ENCODE measurements at regions not wholly inside any gene's neighbourhood (a gene's known extent, or its start where the extent isn't known, plus 50 kb on each side); places are given as distances from the start of the nearest gene placed in this dataset.

DNA sequence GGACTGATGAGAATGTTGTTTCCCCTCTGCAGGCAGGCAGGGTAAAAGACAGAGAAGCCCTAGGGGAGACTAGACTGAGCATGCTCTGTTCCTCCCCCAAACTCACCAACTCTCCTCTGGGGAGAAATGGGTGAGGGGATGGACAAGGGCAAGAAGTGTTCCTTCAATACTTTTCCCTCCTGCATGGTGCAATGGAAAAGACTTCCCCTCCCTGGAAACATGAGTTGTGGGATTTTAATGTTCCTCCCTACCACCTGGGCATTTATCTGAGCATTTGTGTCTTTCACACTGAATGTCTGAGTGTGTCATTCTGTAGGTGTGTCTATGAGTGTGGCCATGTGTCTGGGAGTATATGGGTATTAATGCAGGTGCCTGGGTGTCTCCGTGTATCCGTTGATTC lies 275.7 kb downstream of the C1orf94 start:
- Histone ChIP-seq H3K4me3 (ENCODE audit: control insufficient read depth in 2 of 3, extremely low read depth in 1 of 3, insufficient read depth in 2 of 3, low read depth in 1 of 3, low read length in 3 of 3) (no peak overlapping the region), H3K79me2 (ENCODE audit: control insufficient read depth, insufficient read depth, low read length) (no peaks in the 10 kb centered on the region), H3K9me3 (ENCODE audit: control insufficient read depth, low read depth, low read length) (no peaks in the 10 kb centered on the region), H3K4me1 (ENCODE audit: control insufficient read depth, extremely low read depth, insufficient read depth, low read length) (no peaks in the 10 kb centered on the region), H3K4me2 (ENCODE audit: control insufficient read depth, extremely low read depth, insufficient read depth, low read depth, low read length) (no peak overlapping the region), H3K27me3 (ENCODE audit: control insufficient read depth, extremely low read depth, insufficient read depth, low read length) (no peaks in the 10 kb centered on the region), H3K27ac (ENCODE audit: control insufficient read depth, insufficient read depth, low read length) (no peak overlapping the region), H3K9me1 (ENCODE audit: control insufficient read depth, extremely low read depth, insufficient read depth, low read length) (no peaks in the 10 kb centered on the region), H2AFZ (ENCODE audit: control insufficient read depth, low read length) (no peak overlapping the region), H4K20me1 (ENCODE audit: control insufficient read depth, extremely low read depth, insufficient read depth, low read length) (no peaks in the 10 kb centered on the region), H3K36me3 (ENCODE audit: control insufficient read depth in 2 of 2, extremely low read depth in 1 of 2, insufficient read depth in 2 of 2, low read length in 2 of 2) (no peaks in the 10 kb centered on the region), H3K9ac (ENCODE audit: control insufficient read depth, extremely low read depth, insufficient read depth, low read length) (no peak overlapping the region)
- FAIRE-seq (no peak), DNase-seq (ENCODE audit: low read depth, low spot score) (no peak)
- TF ChIP-seq, protein P1, sequence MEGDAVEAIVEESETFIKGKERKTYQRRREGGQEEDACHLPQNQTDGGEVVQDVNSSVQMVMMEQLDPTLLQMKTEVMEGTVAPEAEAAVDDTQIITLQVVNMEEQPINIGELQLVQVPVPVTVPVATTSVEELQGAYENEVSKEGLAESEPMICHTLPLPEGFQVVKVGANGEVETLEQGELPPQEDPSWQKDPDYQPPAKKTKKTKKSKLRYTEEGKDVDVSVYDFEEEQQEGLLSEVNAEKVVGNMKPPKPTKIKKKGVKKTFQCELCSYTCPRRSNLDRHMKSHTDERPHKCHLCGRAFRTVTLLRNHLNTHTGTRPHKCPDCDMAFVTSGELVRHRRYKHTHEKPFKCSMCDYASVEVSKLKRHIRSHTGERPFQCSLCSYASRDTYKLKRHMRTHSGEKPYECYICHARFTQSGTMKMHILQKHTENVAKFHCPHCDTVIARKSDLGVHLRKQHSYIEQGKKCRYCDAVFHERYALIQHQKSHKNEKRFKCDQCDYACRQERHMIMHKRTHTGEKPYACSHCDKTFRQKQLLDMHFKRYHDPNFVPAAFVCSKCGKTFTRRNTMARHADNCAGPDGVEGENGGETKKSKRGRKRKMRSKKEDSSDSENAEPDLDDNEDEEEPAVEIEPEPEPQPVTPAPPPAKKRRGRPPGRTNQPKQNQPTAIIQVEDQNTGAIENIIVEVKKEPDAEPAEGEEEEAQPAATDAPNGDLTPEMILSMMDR (optimal IDR thresholded peaks at IDR 0.05 in 1 of 3, IDR thresholded peaks at IDR 0.05 in 1 of 3, conservative IDR thresholded peaks at IDR 0.05 in 1 of 3; ENCODE audit: extremely low read depth in 1 of 3, insufficient read depth in 2 of 3, low read length in 3 of 3): no peak
- no peak for TF ChIP-seq EZH2 (IDR thresholded peaks at IDR 0.05; ENCODE audit: low read length)
- dilution Hi-C loops (cut with MboI; ENCODE audit: extremely low pct_ligation_motif_present, low sequenced_read_pairs): no loop called here

DNA sequence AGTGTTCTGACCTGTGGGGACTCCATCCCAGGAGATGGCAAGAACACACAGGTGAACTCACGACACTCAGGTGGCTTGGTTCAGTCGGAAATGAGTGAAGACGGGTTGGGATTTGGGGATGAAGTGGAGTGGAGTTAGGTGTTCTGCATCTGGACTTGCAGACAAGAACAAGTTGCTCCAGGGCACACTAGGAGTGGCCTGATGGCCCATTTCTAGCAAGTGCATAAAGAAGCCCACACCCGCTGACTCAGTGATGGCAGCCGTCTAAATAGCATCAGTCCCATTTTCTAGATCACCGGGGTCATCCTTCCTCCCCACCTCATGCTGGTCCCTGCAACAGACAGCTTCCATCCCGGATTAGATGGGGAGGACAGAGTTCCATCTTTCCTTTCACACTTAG lies 278.4 kb downstream of the C1orf94 start:
- H3K9ac ChIP-seq (ENCODE audit: control insufficient read depth, extremely low read depth, insufficient read depth, low read length): no peak overlapping the region
- no peak overlapping the region for H2AFZ ChIP-seq (ENCODE audit: control insufficient read depth, low read length)
- H3K36me3 ChIP-seq (ENCODE audit: control insufficient read depth in 2 of 2, extremely low read depth in 1 of 2, insufficient read depth in 2 of 2, low read length in 2 of 2): no peaks in the 10 kb centered on the region
- H3K9me1 ChIP-seq (ENCODE audit: control insufficient read depth, extremely low read depth, insufficient read depth, low read length): no peaks in the 10 kb centered on the region
- no peak overlapping the region for H3K27ac ChIP-seq (ENCODE audit: control insufficient read depth, insufficient read depth, low read length)
- H3K9me3 ChIP-seq (ENCODE audit: control insufficient read depth, low read depth, low read length): no peaks in the 10 kb centered on the region
- H3K27me3 ChIP-seq (ENCODE audit: control insufficient read depth, extremely low read depth, insufficient read depth, low read length): no peaks in the 10 kb centered on the region
- DNase-seq (ENCODE audit: low read depth, low spot score): no peak
- no peaks in the 10 kb centered on the region for H3K79me2 ChIP-seq (ENCODE audit: control insufficient read depth, insufficient read depth, low read length)
- no peak overlapping the region for H3K4me2 ChIP-seq (ENCODE audit: control insufficient read depth, extremely low read depth, insufficient read depth, low read depth, low read length)
- no peak overlapping the region for H3K4me3 ChIP-seq (ENCODE audit: control insufficient read depth in 2 of 3, extremely low read depth in 1 of 3, insufficient read depth in 2 of 3, low read depth in 1 of 3, low read length in 3 of 3)
- H3K4me1 ChIP-seq (ENCODE audit: control insufficient read depth, extremely low read depth, insufficient read depth, low read length): no peaks in the 10 kb centered on the region
- TF ChIP-seq, protein P1 (optimal IDR thresholded peaks at IDR 0.05 in 1 of 3, IDR thresholded peaks at IDR 0.05 in 1 of 3, conservative IDR thresholded peaks at IDR 0.05 in 1 of 3; ENCODE audit: extremely low read depth in 1 of 3, insufficient read depth in 2 of 3, low read length in 3 of 3): no peak
- no peak for TF ChIP-seq EZH2 (IDR thresholded peaks at IDR 0.05; ENCODE audit: low read length)
- no peaks in the 10 kb centered on the region for H4K20me1 ChIP-seq (ENCODE audit: control insufficient read depth, extremely low read depth, insufficient read depth, low read length)
- no peak for FAIRE-seq
- dilution Hi-C loops (cut with MboI; ENCODE audit: extremely low pct_ligation_motif_present, low sequenced_read_pairs): no loop called here
